ENCODE measurements at regions not wholly inside any gene's neighbourhood (a gene's known extent, or its start where the extent isn't known, plus 50 kb on each side); places are given as distances from the start of the nearest gene placed in this dataset.

DNA sequence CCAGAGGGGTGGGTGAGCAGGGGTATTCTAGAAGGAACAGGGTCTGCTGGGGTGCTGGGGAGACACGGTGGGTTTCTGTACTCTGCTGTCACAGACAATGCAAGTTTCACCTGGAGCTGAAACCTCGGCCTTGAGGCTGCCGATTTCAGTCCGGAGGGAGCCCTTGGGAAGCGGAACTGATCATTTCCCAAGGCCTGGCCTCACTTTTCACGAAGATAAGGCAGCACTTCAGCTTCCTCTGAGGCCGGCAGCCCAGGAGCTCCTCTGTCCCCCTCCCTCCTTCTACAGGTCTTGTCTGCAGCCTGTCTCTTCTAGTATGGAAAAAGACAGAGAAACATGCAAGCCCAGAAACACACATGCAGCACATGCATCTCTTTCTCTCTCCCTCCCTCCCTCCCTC is 242.1 kb downstream of the CDC5L start:
- TF ChIP-seq, protein P1, sequence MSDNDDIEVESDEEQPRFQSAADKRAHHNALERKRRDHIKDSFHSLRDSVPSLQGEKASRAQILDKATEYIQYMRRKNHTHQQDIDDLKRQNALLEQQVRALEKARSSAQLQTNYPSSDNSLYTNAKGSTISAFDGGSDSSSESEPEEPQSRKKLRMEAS (IDR thresholded peaks at IDR 0.05; ENCODE audit: low read depth, low read length): no peak
- no peak for TF ChIP-seq CTCF (IDR thresholded peaks at IDR 0.05; ENCODE audit: low read depth, low read length)
- no peak for TF ChIP-seq POLR2A (IDR thresholded peaks at IDR 0.05; ENCODE audit: extremely low read depth, insufficient read length)
